ENCODE measurements at regions not wholly inside any gene's neighbourhood (a gene's known extent, or its start where the extent isn't known, plus 50 kb on each side); places are given as distances from the start of the nearest gene placed in this dataset.
"Not testable (repeated sequence)": the region's sequence is repeated elsewhere in the genome, so short reads cannot be mapped to it uniquely, and the experiment has no call there.

DNA sequence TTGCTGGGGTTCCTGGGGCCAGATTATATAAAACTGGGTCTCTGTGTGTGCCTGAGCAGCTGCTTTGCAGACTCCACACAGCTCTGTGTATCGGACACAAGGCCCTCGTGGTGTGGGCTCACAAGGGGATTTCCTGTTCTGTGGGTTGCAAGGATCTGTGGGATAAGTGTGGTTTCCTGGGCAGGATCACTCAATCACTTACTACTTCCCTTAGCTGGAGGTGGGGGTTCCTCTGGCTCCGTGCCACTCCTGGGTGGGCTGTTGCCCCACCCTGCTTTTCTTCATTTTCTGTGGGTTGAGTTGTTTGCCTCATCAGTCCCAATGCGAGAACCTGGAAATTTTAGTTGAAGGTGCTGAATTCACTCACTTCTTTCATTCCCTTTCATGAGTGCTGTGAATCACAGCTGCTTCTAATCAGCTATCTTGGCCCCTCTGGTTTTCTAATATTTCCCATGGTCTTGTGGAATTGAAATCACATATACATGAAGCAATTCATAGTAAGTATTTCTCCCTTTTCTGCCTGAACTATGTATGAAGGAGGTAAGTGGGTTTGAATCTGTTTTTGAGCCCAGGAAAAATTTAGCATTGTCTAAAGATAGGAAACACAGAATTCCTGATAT is 196.3 kb downstream of the DCDC2C start:
- no peaks in the 10 kb centered on the region for H3K27me3 Mint-ChIP-seq
- H3K4me3 Mint-ChIP-seq = no peak overlapping the region
- DNase-seq (ENCODE audit: low spot score in 2 of 2) (no peak), ATAC-seq (replicated peaks; ENCODE audit: extremely low read depth, poor library complexity, severe bottlenecking) (no peak)
- H3K9me3 Mint-ChIP-seq = peaks cover 10% of the 10 kb centered on the region
- H3K4me1 Mint-ChIP-seq = no peaks in the 10 kb centered on the region
- H3K27ac Mint-ChIP-seq (ENCODE audit: low read depth) = no peak overlapping the region
- no peaks in the 10 kb centered on the region for H3K36me3 Mint-ChIP-seq (ENCODE audit: insufficient read depth)

- no peak for ATAC-seq (replicated peaks; ENCODE audit: extremely low read depth, poor library complexity, severe bottlenecking)
These were observed 198.8 kb downstream of the DCDC2C start for GRCh38 chr2:3902131-3902530.

GRCh38 chr2:3904061-3904460 is 200.7 kb downstream of the DCDC2C start:
- Mint-ChIP-seq H3K4me1 (no peaks in the 10 kb centered on the region), H3K36me3 (ENCODE audit: insufficient read depth) (no peaks in the 10 kb centered on the region), H3K9me3 (no peaks in the 10 kb centered on the region), H3K27ac (ENCODE audit: low read depth) (no peak overlapping the region), H3K4me3 (no peak overlapping the region), H3K27me3 (no peaks in the 10 kb centered on the region)
- DNase-seq (ENCODE audit: low spot score in 2 of 2) = no peak
- no peak for ATAC-seq (replicated peaks; ENCODE audit: extremely low read depth, poor library complexity, severe bottlenecking)

More at GRCh38 chr2:3902131-3902530, 198.8 kb downstream of the DCDC2C start:
- Mint-ChIP-seq H3K4me3 (no peak overlapping the region), H3K36me3 (ENCODE audit: insufficient read depth) (no peaks in the 10 kb centered on the region), H3K9me3 (no peaks in the 10 kb centered on the region), H3K27me3 (no peaks in the 10 kb centered on the region), H3K27ac (ENCODE audit: low read depth) (no peak overlapping the region), H3K4me1 (no peaks in the 10 kb centered on the region)
- DNase-seq (ENCODE audit: low spot score in 2 of 2) = no peak

DNA sequence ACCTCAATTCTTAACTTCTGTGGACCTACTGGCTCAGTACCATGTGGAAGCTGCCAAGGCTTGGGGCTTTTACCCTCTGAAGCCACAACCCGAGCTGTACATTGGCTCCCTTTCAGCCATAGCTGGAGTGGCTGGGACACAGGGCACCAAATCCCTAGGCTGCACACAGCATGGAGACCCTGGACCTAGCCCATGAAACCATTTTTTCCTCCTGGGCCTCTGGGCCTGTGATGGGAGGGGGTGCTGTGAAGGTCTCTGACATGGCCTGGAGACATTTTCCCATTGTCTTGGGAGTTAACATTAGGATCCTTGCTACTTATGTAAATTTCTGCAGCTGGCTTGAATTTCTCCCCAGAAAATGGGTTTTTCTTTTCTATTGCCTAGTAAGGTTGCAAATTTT is 205.1 kb downstream of the DCDC2C start:
- H3K27ac Mint-ChIP-seq (ENCODE audit: low read depth); H3K27me3 Mint-ChIP-seq; H3K4me3 Mint-ChIP-seq; H3K36me3 Mint-ChIP-seq (ENCODE audit: insufficient read depth); H3K4me1 Mint-ChIP-seq; H3K9me3 Mint-ChIP-seq; ATAC-seq (replicated peaks; ENCODE audit: extremely low read depth, poor library complexity, severe bottlenecking); DNase-seq (ENCODE audit: low spot score in 2 of 2): not testable (repeated sequence)

DNA sequence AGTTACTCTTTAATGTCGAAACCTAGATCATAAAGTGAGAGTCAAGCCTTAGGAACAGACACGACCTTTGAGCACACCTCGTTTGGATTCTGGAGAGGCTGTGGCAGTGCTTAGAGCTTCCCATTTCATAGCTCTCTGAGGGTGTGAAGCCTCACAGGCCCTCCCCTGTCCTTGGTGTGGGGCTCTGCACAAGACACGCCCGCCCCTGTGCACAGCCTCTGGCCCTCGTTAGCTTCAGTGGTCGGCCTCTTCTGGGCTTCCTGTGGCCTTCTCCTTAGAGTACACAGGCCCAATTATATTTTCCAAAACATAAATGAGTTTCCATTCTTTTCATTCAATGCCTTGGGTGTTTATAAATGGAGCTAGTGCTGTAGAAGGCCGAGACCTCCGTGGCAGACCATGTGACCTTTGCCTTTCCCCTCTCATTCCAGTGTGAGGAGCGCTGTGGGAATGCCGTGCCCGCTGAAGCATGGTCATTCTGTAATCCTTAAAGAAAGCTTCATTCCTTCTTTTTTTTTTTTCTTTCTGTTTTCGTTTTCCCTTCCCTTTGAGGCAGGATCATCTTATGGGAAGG is 208.6 kb downstream of the DCDC2C start:
- DNase-seq (ENCODE audit: low spot score in 2 of 2) (no peak), ATAC-seq (replicated peaks; ENCODE audit: extremely low read depth, poor library complexity, severe bottlenecking) (no peak)
- no peaks in the 10 kb centered on the region for H3K4me1 Mint-ChIP-seq
- H3K4me3 Mint-ChIP-seq = no peak overlapping the region
- no peaks in the 10 kb centered on the region for H3K36me3 Mint-ChIP-seq (ENCODE audit: insufficient read depth)
- no peaks in the 10 kb centered on the region for H3K9me3 Mint-ChIP-seq
- no peak overlapping the region for H3K27ac Mint-ChIP-seq (ENCODE audit: low read depth)
- no peaks in the 10 kb centered on the region for H3K27me3 Mint-ChIP-seq

GRCh38 chr2:3913166-3913565 is 209.8 kb downstream of the DCDC2C start:
- DNase-seq (ENCODE audit: low spot score in 2 of 2) = no peak
- no peaks in the 10 kb centered on the region for H3K9me3 Mint-ChIP-seq
- no peak for ATAC-seq (replicated peaks; ENCODE audit: extremely low read depth, poor library complexity, severe bottlenecking)
- H3K36me3 Mint-ChIP-seq (ENCODE audit: insufficient read depth) = no peaks in the 10 kb centered on the region
- no peak overlapping the region for H3K27ac Mint-ChIP-seq (ENCODE audit: low read depth)
- H3K4me1 Mint-ChIP-seq = no peaks in the 10 kb centered on the region
- no peak overlapping the region for H3K4me3 Mint-ChIP-seq
- H3K27me3 Mint-ChIP-seq = no peaks in the 10 kb centered on the region

DNA sequence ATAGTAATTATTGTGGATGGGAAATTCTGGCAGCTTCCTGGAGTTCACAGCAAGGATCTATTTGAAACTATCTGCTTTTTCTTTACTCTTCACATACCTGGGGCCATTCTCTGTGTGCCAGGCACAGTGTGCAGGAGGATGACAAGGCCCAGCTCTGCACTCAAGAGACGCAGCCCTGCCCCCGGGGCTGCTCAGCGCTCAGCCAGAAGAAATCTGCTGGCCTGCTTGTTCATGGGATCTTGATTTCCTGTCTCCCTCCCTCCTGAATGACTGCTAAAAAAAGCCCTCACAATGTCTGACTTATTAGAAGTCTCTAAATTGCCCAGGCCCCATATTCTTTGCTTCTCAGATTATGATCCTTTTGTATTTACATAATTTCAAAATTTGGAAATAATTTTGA is 210.9 kb downstream of the DCDC2C start:
- no peaks in the 10 kb centered on the region for H3K4me1 Mint-ChIP-seq
- no peak for DNase-seq (ENCODE audit: low spot score in 2 of 2)
- peaks cover 5% of the 10 kb centered on the region for H3K9me3 Mint-ChIP-seq
- no peak overlapping the region for H3K27ac Mint-ChIP-seq (ENCODE audit: low read depth)
- H3K4me3 Mint-ChIP-seq = no peak overlapping the region
- no peaks in the 10 kb centered on the region for H3K27me3 Mint-ChIP-seq
- ATAC-seq (replicated peaks; ENCODE audit: extremely low read depth, poor library complexity, severe bottlenecking) = no peak
- H3K36me3 Mint-ChIP-seq (ENCODE audit: insufficient read depth) = no peaks in the 10 kb centered on the region

DNA sequence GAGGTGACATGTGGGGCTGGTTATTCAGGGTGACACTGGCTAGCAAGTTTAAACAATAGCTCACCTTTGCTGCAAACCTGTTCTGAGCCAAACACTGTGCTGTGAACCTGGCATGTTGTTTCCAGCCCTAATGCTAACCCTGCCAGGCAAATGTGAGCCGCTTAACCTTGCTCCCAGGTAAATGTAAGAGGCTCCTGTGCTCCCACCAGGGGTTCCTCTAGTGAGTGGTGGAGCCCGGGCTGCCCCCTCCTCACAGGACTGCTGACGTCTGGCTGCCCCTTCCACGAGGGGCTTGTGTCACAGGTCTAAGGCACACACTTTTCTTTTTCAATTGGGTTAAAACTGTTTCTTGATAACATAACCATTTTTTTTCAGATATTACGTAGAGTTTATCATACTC is 223.7 kb downstream of the DCDC2C start:
- ATAC-seq (replicated peaks; ENCODE audit: extremely low read depth, poor library complexity, severe bottlenecking) (no peak), DNase-seq (ENCODE audit: low spot score in 2 of 2) (no peak)
- Mint-ChIP-seq H3K4me3 (no peak overlapping the region), H3K4me1 (no peaks in the 10 kb centered on the region), H3K36me3 (ENCODE audit: insufficient read depth) (no peaks in the 10 kb centered on the region), H3K9me3 (peaks cover 5% of the 10 kb centered on the region), H3K27me3 (no peaks in the 10 kb centered on the region), H3K27ac (ENCODE audit: low read depth) (no peak overlapping the region)

- DNase-seq (ENCODE audit: low spot score in 2 of 2) = no peak
- H3K36me3 Mint-ChIP-seq (ENCODE audit: insufficient read depth) = peaks cover 3% of the 10 kb centered on the region
- H3K4me1 Mint-ChIP-seq = no peaks in the 10 kb centered on the region
- ATAC-seq (replicated peaks; ENCODE audit: extremely low read depth, poor library complexity, severe bottlenecking) = no peak
- H3K9me3 Mint-ChIP-seq = peaks cover 10% of the 10 kb centered on the region
- no peaks in the 10 kb centered on the region for H3K27me3 Mint-ChIP-seq
- H3K4me3 Mint-ChIP-seq = no peak overlapping the region
- H3K27ac Mint-ChIP-seq (ENCODE audit: low read depth) = no peak overlapping the region
These were observed 226.0 kb downstream of the DCDC2C start for GRCh38 chr2:3929374-3929773.

- ATAC-seq (replicated peaks; ENCODE audit: extremely low read depth, poor library complexity, severe bottlenecking) = no peak
These were observed 226.9 kb downstream of the DCDC2C start for GRCh38 chr2:3930246-3930645.

GRCh38 chr2:3940661-3941060 is 237.3 kb downstream of the DCDC2C start:
- Mint-ChIP-seq H3K9me3 (peaks cover 24% of the 10 kb centered on the region), H3K36me3 (ENCODE audit: insufficient read depth) (peaks cover 3% of the 10 kb centered on the region), H3K4me3 (no peak overlapping the region), H3K4me1 (no peaks in the 10 kb centered on the region), H3K27me3 (no peaks in the 10 kb centered on the region), H3K27ac (ENCODE audit: low read depth) (no peak overlapping the region)
- ATAC-seq (replicated peaks; ENCODE audit: extremely low read depth, poor library complexity, severe bottlenecking) (no peak), DNase-seq (ENCODE audit: low spot score in 2 of 2) (no peak)

More at GRCh38 chr2:3930246-3930645, 226.9 kb downstream of the DCDC2C start:
- no peak for DNase-seq (ENCODE audit: low spot score in 2 of 2)
- Mint-ChIP-seq H3K36me3 (ENCODE audit: insufficient read depth) (peaks cover 3% of the 10 kb centered on the region), H3K4me1 (no peaks in the 10 kb centered on the region), H3K27ac (ENCODE audit: low read depth) (no peak overlapping the region), H3K27me3 (no peaks in the 10 kb centered on the region), H3K4me3 (no peak overlapping the region), H3K9me3 (peaks cover 10% of the 10 kb centered on the region)

DNA sequence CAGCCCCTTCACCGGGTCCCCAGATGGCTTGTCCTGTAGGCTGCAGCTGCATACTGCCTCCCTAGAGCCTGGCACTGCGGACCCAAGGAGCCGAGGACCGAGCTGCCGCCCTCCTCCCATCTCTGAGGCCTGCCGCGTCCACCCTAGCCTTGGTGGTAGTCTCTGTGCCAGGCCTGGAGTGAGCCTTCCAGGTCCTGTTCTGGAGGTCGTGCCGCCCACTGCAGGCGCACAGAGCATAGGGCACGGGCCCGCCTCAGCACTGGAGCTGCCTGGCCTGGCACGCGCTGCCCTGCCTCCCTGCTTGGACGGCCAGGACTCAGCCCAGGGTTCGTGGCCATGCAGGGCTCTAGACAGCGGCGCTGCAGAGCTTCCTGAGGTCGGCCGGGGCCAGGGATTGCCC is 239.5 kb downstream of the DCDC2C start:
- Mint-ChIP-seq H3K27ac (ENCODE audit: low read depth) (no peak overlapping the region), H3K36me3 (ENCODE audit: insufficient read depth) (peaks cover 3% of the 10 kb centered on the region), H3K27me3 (no peaks in the 10 kb centered on the region), H3K4me1 (no peaks in the 10 kb centered on the region), H3K4me3 (no peak overlapping the region), H3K9me3 (peaks cover 22% of the 10 kb centered on the region)
- DNase-seq (ENCODE audit: low spot score in 2 of 2) = no peak
- no peak for ATAC-seq (replicated peaks; ENCODE audit: extremely low read depth, poor library complexity, severe bottlenecking)

DNA sequence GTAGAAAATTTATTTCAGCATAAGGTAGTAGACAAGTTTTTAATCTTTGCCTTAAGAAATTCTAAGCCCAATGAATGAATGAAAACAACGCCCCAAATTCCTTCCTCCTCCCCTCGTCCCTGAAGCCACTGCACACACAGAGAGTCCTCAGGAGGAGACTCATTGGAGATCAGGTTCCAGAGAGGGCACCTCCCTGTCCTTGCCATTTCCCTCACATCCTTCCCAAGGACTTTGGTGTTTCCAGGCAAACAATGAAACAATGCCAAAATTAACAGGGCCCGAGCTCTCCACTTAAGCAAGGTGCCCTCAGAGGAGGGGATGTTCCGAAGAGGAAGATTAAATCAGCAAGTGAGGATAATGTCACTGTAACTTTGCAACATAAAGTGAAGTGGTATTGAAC is 240.7 kb downstream of the DCDC2C start:
- H3K27me3 Mint-ChIP-seq = no peaks in the 10 kb centered on the region
- DNase-seq (ENCODE audit: low spot score in 2 of 2) (no peak), ATAC-seq (replicated peaks; ENCODE audit: extremely low read depth, poor library complexity, severe bottlenecking) (no peak)
- H3K36me3 Mint-ChIP-seq (ENCODE audit: insufficient read depth) = peaks cover 3% of the 10 kb centered on the region
- peaks cover 13% of the 10 kb centered on the region for H3K9me3 Mint-ChIP-seq
- H3K27ac Mint-ChIP-seq (ENCODE audit: low read depth) = no peak overlapping the region
- H3K4me1 Mint-ChIP-seq = no peaks in the 10 kb centered on the region
- H3K4me3 Mint-ChIP-seq = no peak overlapping the region
